ENCODE measurements at regions not wholly inside any gene's neighbourhood (a gene's known extent, or its start where the extent isn't known, plus 50 kb on each side); places are given as distances from the start of the nearest gene placed in this dataset.

- no peak for DNase-seq (ENCODE audit: low read depth in 2 of 2)
These were observed 79.0 kb upstream of the ZNF536 start for GRCh38 chr19:30293051-30293785.

- no peak for DNase-seq (ENCODE audit: low read depth in 2 of 2)
These were observed 74.2 kb upstream of the ZNF536 start for GRCh38 chr19:30297969-30298368.

GRCh38 chr19:30303131-30303654 is 69.0 kb upstream of the ZNF536 start:
- no peak for DNase-seq (ENCODE audit: low read depth in 2 of 2)

GRCh38 chr19:30304540-30304939 is 67.6 kb upstream of the ZNF536 start:
- no peak for DNase-seq (ENCODE audit: low read depth in 2 of 2)

- no peak for DNase-seq (ENCODE audit: low read depth in 2 of 2)
These were observed 66.7 kb upstream of the ZNF536 start for GRCh38 chr19:30305346-30306060.

GRCh38 chr19:30307191-30307974 is 64.8 kb upstream of the ZNF536 start:
- no peak for DNase-seq (ENCODE audit: low read depth in 2 of 2)

GRCh38 chr19:30309176-30309575 is 63.0 kb upstream of the ZNF536 start:
- DNase-seq (ENCODE audit: low read depth in 2 of 2) = no peak

- no peak for DNase-seq (ENCODE audit: low read depth in 2 of 2)
These were observed 62.1 kb upstream of the ZNF536 start for GRCh38 chr19:30309905-30310601.

- DNase-seq (ENCODE audit: low read depth in 2 of 2) = no peak
These were observed 61.5 kb upstream of the ZNF536 start for GRCh38 chr19:30310602-30311263.

- DNase-seq (ENCODE audit: low read depth in 2 of 2) = no peak
These were observed 60.3 kb upstream of the ZNF536 start for GRCh38 chr19:30311911-30312310.

- DNase-seq (ENCODE audit: low read depth in 2 of 2) = no peak
These were observed 59.4 kb upstream of the ZNF536 start for GRCh38 chr19:30312582-30313352.

- no peak for DNase-seq (ENCODE audit: low read depth in 2 of 2)
These were observed 58.8 kb upstream of the ZNF536 start for GRCh38 chr19:30313353-30313750.

- DNase-seq (ENCODE audit: low read depth in 2 of 2) = no peak
These were observed 58.0 kb upstream of the ZNF536 start for GRCh38 chr19:30314056-30314804.

- no peak for DNase-seq (ENCODE audit: low read depth in 2 of 2)
These were observed 57.4 kb upstream of the ZNF536 start for GRCh38 chr19:30314805-30315155.

GRCh38 chr19:30315159-30315558 is 57.0 kb upstream of the ZNF536 start:
- DNase-seq (ENCODE audit: low read depth in 2 of 2) = no peak

GRCh38 chr19:30316000-30316491 is 56.1 kb upstream of the ZNF536 start:
- DNase-seq (ENCODE audit: low read depth in 2 of 2) = no peak

GRCh38 chr19:30316560-30317106 is 55.6 kb upstream of the ZNF536 start:
- DNase-seq (ENCODE audit: low read depth in 2 of 2) = no peak

- DNase-seq (ENCODE audit: low read depth in 2 of 2) = no peak
These were observed 54.8 kb upstream of the ZNF536 start for GRCh38 chr19:30317403-30317802.

- DNase-seq (ENCODE audit: low read depth in 2 of 2) = no peak
These were observed 53.9 kb upstream of the ZNF536 start for GRCh38 chr19:30318261-30318660.

Data from dermis microvascular lymphatic vessel endothelial cell (primary cell).